ENCODE measurements at regions not wholly inside any gene's neighbourhood (a gene's known extent, or its start where the extent isn't known, plus 50 kb on each side); places are given as distances from the start of the nearest gene placed in this dataset.

DNA sequence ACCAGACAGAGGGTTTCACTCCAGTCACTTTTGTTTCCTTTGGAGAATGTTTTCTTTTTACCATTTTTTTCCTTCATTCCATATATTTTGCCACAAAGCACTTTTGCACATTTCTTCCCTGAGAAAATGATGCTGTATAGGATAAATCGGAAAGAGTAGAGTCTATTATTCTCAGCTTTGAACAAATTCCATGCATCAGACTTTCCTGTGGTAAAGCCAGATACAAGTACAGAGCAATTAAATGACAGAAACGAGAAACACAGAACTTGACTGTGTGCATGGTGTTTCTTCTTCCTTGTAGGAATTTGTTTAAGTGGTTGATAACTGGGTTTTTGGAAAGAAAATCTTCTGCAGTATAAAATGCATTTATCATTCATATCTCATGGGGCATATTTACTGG is 107.4 kb upstream of the CSNK1A1L start:
- TF ChIP-seq, protein P1, sequence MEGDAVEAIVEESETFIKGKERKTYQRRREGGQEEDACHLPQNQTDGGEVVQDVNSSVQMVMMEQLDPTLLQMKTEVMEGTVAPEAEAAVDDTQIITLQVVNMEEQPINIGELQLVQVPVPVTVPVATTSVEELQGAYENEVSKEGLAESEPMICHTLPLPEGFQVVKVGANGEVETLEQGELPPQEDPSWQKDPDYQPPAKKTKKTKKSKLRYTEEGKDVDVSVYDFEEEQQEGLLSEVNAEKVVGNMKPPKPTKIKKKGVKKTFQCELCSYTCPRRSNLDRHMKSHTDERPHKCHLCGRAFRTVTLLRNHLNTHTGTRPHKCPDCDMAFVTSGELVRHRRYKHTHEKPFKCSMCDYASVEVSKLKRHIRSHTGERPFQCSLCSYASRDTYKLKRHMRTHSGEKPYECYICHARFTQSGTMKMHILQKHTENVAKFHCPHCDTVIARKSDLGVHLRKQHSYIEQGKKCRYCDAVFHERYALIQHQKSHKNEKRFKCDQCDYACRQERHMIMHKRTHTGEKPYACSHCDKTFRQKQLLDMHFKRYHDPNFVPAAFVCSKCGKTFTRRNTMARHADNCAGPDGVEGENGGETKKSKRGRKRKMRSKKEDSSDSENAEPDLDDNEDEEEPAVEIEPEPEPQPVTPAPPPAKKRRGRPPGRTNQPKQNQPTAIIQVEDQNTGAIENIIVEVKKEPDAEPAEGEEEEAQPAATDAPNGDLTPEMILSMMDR (IDR thresholded peaks at IDR 0.05; ENCODE audit: poor library complexity), result no peak
- no peak for TF ChIP-seq EZH2phosphoT487 (IDR thresholded peaks at IDR 0.05; ENCODE audit: low read depth, severe bottlenecking, unreplicated experiment)
- no peak for TF ChIP-seq EZH2 (IDR thresholded peaks at IDR 0.05; ENCODE audit: borderline replicate concordance)

Data from hepatocyte (in vitro differentiated cells).